GM04504 (cell line): ENCODE measurements at regions not wholly inside any gene's neighbourhood (a gene's known extent, or its start where the extent isn't known, plus 50 kb on each side); places are given as distances from the start of the nearest gene placed in this dataset.

Experiments
- DNase-seq: peaks from one replicate; pipeline ENCODE4 v3.0.0-alpha.2; 2012; ENCODE audit warnings: low read depth

- no peak for DNase-seq
These were observed 58.7 kb upstream of the CHST1 start for GRCh38 chr11:45724153-45724552.

- DNase-seq, result no peak
These were observed 58.0 kb upstream of the CHST1 start for GRCh38 chr11:45723397-45723796.

- no peak for DNase-seq
These were observed 56.7 kb upstream of the CHST1 start for GRCh38 chr11:45722144-45722543.

GRCh38 chr11:45717526-45717925 lies 52.1 kb upstream of the CHST1 start:
- no peak for DNase-seq

GRCh38 chr11:45715418-45715817 lies 50.0 kb upstream of the CHST1 start:
- no peak for DNase-seq
